H1 (cell line): ENCODE measurements at regions not wholly inside any gene's neighbourhood (a gene's known extent, or its start where the extent isn't known, plus 50 kb on each side); places are given as distances from the start of the nearest gene placed in this dataset.

Experiments
- MAFK ChIP-seq: IDR thresholded peaks from 2 replicates; pipeline ENCODE4 v1.6.1; 2012; ENCODE audit warnings: low read depth, mild to moderate bottlenecking, improper control_type of control experiment, low read length
- RXRA ChIP-seq: IDR thresholded peaks from 2 replicates; pipeline ENCODE4 v1.6.1; 2011; ENCODE audit warnings: low read depth, mild to moderate bottlenecking, low read length, moderate library complexity; ENCODE audit not compliant: insufficient read depth
- SP1 ChIP-seq: IDR thresholded peaks from 2 replicates; pipeline ENCODE4 v1.6.1; 2011; ENCODE audit warnings: low read depth, low read length
- SP4 ChIP-seq: IDR thresholded peaks from 2 replicates; pipeline ENCODE4 v1.6.1; 2012; ENCODE audit warnings: low read length, inconsistent platforms
- ZNF274 ChIP-seq: IDR thresholded peaks from 2 replicates; pipeline ENCODE4 v1.7.0; 2012; ENCODE audit warnings: low read length, borderline replicate concordance; ENCODE audit errors: extremely low read depth

DNA sequence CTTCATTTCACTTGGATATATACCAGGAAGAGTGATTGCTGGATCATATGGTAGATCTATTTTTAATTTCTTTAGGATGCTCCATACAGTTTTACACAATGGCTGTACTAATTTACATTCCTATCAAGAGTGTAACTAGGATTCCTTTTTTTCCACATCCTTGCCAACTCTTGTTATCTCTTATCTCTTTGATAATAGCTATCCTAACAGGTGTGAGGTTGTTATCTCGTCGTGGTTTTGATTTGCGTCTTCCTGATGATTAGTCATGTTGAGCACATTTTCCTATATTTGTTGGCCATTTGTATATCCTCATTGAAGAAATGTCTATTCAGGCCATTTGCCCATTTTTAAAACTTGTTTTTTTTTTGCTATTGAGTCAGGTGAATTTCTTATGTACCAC is 552.4 kb downstream of the RFPL4B start (continued):
- no peak for TF ChIP-seq MAFK
- no peak for TF ChIP-seq ZNF274
- no peak for TF ChIP-seq SP1
- TF ChIP-seq RXRA: no peak
- no peak for TF ChIP-seq SP4
